ENCODE measurements at regions not wholly inside any gene's neighbourhood (a gene's known extent, or its start where the extent isn't known, plus 50 kb on each side); places are given as distances from the start of the nearest gene placed in this dataset.

- H3K27me3 ChIP-seq (ENCODE audit: low read length), result no peaks in the 10 kb centered on the region
- no peak for TF ChIP-seq EZH2phosphoT487 (conservative IDR thresholded peaks at IDR 0.05; ENCODE audit: low read length)
- no peak for TF ChIP-seq CTCF (IDR thresholded peaks at IDR 0.05; ENCODE audit: insufficient read depth, low read length, poor library complexity, severe bottlenecking)
- H4K20me1 ChIP-seq (ENCODE audit: low read depth, low read length), result no peaks in the 10 kb centered on the region
- H3K4me3 ChIP-seq (ENCODE audit: insufficient read depth, low read length, poor library complexity, severe bottlenecking), result no peak overlapping the region
- peak overlapping the region; percentile 21 for H2AFZ ChIP-seq (ENCODE audit: low read depth, low read length, severe bottlenecking)
- no peaks in the 10 kb centered on the region for H3K9me2 ChIP-seq (replicated peaks; ENCODE audit: insufficient read depth, low read length)
- H3K9me3 ChIP-seq (ENCODE audit: insufficient read depth, low read length), result no peaks in the 10 kb centered on the region
- no peak overlapping the region for H3K27ac ChIP-seq (ENCODE audit: low read depth, low read length)
- H3F3A ChIP-seq (ENCODE audit: insufficient read depth), result no peaks in the 10 kb centered on the region
- H3K9ac ChIP-seq (ENCODE audit: low read length), result no peak overlapping the region
- H3K79me2 ChIP-seq (ENCODE audit: insufficient read depth, low read length), result no peaks in the 10 kb centered on the region
- no peaks in the 10 kb centered on the region for H3K36me3 ChIP-seq (ENCODE audit: low read length)
- no peak overlapping the region for H3K4me2 ChIP-seq (ENCODE audit: low read depth, low read length, poor library complexity, severe bottlenecking)
These were observed 127.4 kb upstream of the TAF11L2 start for GRCh38 chr5:17370651-17371050.

DNA sequence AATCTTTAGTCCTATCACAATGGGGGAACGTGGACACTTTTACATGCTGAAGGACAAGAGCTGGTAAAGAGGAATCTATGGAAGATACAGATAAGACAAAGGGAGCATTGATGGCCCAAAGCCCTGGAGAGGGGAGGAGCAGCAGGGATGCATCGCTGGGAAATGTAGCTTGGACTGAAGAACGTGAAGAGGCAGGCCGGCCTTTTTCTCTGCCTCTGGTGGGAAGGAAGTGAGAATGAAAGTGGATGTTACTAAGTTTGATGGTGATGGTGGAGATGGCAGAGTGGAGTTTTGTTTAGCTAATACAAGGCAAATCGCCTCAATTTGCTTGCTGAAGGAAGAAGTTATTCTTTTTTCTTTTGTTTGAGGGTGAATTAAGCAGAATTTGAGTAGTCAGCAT is 124.6 kb upstream of the TAF11L2 start:
- no peak for TF ChIP-seq CTCF (IDR thresholded peaks at IDR 0.05; ENCODE audit: insufficient read depth, low read length, poor library complexity, severe bottlenecking)
- TF ChIP-seq EZH2phosphoT487 (conservative IDR thresholded peaks at IDR 0.05; ENCODE audit: low read length), result no peak
- no peaks in the 10 kb centered on the region for H3F3A ChIP-seq (ENCODE audit: insufficient read depth)
- H3K79me2 ChIP-seq (ENCODE audit: insufficient read depth, low read length), result no peaks in the 10 kb centered on the region
- H3K4me3 ChIP-seq (ENCODE audit: insufficient read depth, low read length, poor library complexity, severe bottlenecking), result no peak overlapping the region
- no peaks in the 10 kb centered on the region for H4K20me1 ChIP-seq (ENCODE audit: low read depth, low read length)
- H2AFZ ChIP-seq (ENCODE audit: low read depth, low read length, severe bottlenecking), result no peak overlapping the region
- H3K4me2 ChIP-seq (ENCODE audit: low read depth, low read length, poor library complexity, severe bottlenecking), result no peak overlapping the region
- no peak overlapping the region for H3K9ac ChIP-seq (ENCODE audit: low read length)
- no peaks in the 10 kb centered on the region for H3K36me3 ChIP-seq (ENCODE audit: low read length)
- no peak overlapping the region for H3K27ac ChIP-seq (ENCODE audit: low read depth, low read length)
- H3K27me3 ChIP-seq (ENCODE audit: low read length), result no peaks in the 10 kb centered on the region
- H3K9me2 ChIP-seq (replicated peaks; ENCODE audit: insufficient read depth, low read length), result no peaks in the 10 kb centered on the region
- H3K9me3 ChIP-seq (ENCODE audit: insufficient read depth, low read length), result no peaks in the 10 kb centered on the region

DNA sequence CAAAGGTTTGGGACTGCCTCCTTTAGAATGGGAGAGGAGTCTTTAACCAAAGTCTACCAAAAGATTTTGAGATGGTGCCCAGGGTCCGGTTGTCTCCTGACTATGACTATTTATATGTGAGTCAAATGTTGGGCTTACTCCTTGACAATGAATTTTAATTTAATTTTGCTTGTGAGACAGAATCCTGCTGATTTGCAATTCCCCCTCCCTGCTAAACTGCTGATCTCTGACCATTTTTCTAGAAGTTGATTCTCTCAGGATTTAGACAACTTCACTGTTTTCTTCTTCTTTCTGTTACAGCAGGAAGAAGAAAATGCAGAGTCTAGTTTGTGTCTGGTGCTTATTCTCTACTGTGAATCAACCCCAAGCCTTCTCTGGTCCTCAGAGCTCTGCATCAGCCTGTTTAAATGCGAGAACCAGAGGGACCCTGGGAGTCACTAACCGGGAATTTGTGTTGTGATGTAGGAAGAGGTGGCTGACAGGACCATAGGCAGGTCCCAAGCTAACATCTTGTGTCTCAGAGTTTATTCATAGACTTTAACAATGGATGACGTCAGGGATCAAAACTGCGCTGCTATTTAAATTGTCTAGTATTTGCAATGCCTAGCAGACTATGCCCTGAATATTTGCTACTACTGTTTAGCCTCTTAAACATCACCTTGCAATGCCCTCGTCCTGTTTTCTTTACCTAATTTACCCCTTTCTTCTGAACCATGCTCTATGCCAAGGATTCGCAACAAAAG is 124.0 kb upstream of the TAF11L2 start:
- Histone ChIP-seq H3K4me2 (ENCODE audit: low read depth, low read length, poor library complexity, severe bottlenecking) (no peak overlapping the region), H3K36me3 (ENCODE audit: low read length) (no peaks in the 10 kb centered on the region), H3F3A (ENCODE audit: insufficient read depth) (no peaks in the 10 kb centered on the region), H3K79me2 (ENCODE audit: insufficient read depth, low read length) (no peaks in the 10 kb centered on the region), H4K20me1 (ENCODE audit: low read depth, low read length) (no peaks in the 10 kb centered on the region), H3K9me2 (replicated peaks; ENCODE audit: insufficient read depth, low read length) (no peaks in the 10 kb centered on the region), H3K9ac (ENCODE audit: low read length) (no peak overlapping the region), H3K27me3 (ENCODE audit: low read length) (no peaks in the 10 kb centered on the region), H3K9me3 (ENCODE audit: insufficient read depth, low read length) (no peaks in the 10 kb centered on the region), H2AFZ (ENCODE audit: low read depth, low read length, severe bottlenecking) (no peak overlapping the region), H3K27ac (ENCODE audit: low read depth, low read length) (no peak overlapping the region), H3K4me3 (ENCODE audit: insufficient read depth, low read length, poor library complexity, severe bottlenecking) (no peak overlapping the region)
- TF ChIP-seq CTCF (IDR thresholded peaks at IDR 0.05; ENCODE audit: insufficient read depth, low read length, poor library complexity, severe bottlenecking) (no peak), EZH2phosphoT487 (conservative IDR thresholded peaks at IDR 0.05; ENCODE audit: low read length) (no peak)

Data from SU-DHL-6 (cell line).